ENCODE measurements at regions not wholly inside any gene's neighbourhood (a gene's known extent, or its start where the extent isn't known, plus 50 kb on each side); places are given as distances from the start of the nearest gene placed in this dataset.

- DNase-seq (ENCODE audit: low spot score) (no peak), ATAC-seq (no peak)
- POLR2A ChIA-PET: no interaction called here
- Mint-ChIP-seq H3K4me3 (no peak overlapping the region), H3K27ac (no peak overlapping the region), H3K9me3 (no peaks in the 10 kb centered on the region), H3K4me1 (peaks cover 6% of the 10 kb centered on the region), H3K36me3 (no peaks in the 10 kb centered on the region), H3K27me3 (ENCODE audit: low read depth) (no peaks in the 10 kb centered on the region)
- TF ChIP-seq FOXJ3 (CRISPR knock-in tag; IDR thresholded peaks at IDR 0.05; ENCODE audit: borderline replicate concordance) (no peak), ARID4B (CRISPR knock-in tag; IDR thresholded peaks at IDR 0.05; ENCODE audit: borderline replicate concordance) (no peak), NFYB (CRISPR knock-in tag; conservative IDR thresholded peaks at IDR 0.05; ENCODE audit: low read depth) (no peak), ATF6 (CRISPR knock-in tag; IDR thresholded peaks at IDR 0.05) (no peak), GTF2I (CRISPR knock-in tag; conservative IDR thresholded peaks at IDR 0.05) (no peak), CBFB (CRISPR knock-in tag; IDR thresholded peaks at IDR 0.05; ENCODE audit: low read depth) (no peak), ZNF219 (CRISPR knock-in tag; IDR thresholded peaks at IDR 0.05; ENCODE audit: borderline replicate concordance) (no peak), CREB1 (CRISPR knock-in tag; IDR thresholded peaks at IDR 0.05) (no peak), ERG (CRISPR knock-in tag; IDR thresholded peaks at IDR 0.05) (no peak), SP1 (CRISPR knock-in tag; conservative IDR thresholded peaks at IDR 0.05) (no peak), MXD4 (CRISPR knock-in tag; IDR thresholded peaks at IDR 0.05; ENCODE audit: borderline replicate concordance) (no peak), NFE2L1 (CRISPR knock-in tag; IDR thresholded peaks at IDR 0.05) (no peak), SOX15 (CRISPR knock-in tag; IDR thresholded peaks at IDR 0.05) (no peak), TEAD1 (CRISPR knock-in tag; IDR thresholded peaks at IDR 0.05) (no peak), MAX (CRISPR knock-in tag; IDR thresholded peaks at IDR 0.05) (no peak), ZMAT4 (CRISPR knock-in tag; IDR thresholded peaks at IDR 0.05) (no peak), ATF1 (CRISPR knock-in tag; IDR thresholded peaks at IDR 0.05) (no peak), ZBTB43 (CRISPR knock-in tag; IDR thresholded peaks at IDR 0.05) (no peak)
- CTCF ChIA-PET: no interaction called here
These were observed 204.8 kb upstream of the RSPO3 start for GRCh38 chr6:126913651-126914050.

GRCh38 chr6:126914172-126914571 is 204.3 kb upstream of the RSPO3 start:
- ATAC-seq: no peak
- Mint-ChIP-seq H3K27ac (no peak overlapping the region), H3K36me3 (no peaks in the 10 kb centered on the region), H3K4me1 (peaks cover 6% of the 10 kb centered on the region), H3K4me3 (no peak overlapping the region), H3K27me3 (ENCODE audit: low read depth) (no peaks in the 10 kb centered on the region), H3K9me3 (no peaks in the 10 kb centered on the region)
- DNase-seq (ENCODE audit: low spot score): no peak
- ChIA-PET CTCF (no interaction called here), POLR2A (no interaction called here)
- TF ChIP-seq RORB (CRISPR knock-in tag; IDR thresholded peaks at IDR 0.05): no peak
- TF ChIP-seq JAZF1 (CRISPR knock-in tag; IDR thresholded peaks at IDR 0.05): no peak
- no peak for TF ChIP-seq MYBL2 (CRISPR knock-in tag; IDR thresholded peaks at IDR 0.05)
- TF ChIP-seq IRF1 (CRISPR knock-in tag; IDR thresholded peaks at IDR 0.05): no peak
- no peak for TF ChIP-seq FOXP1 (CRISPR knock-in tag; IDR thresholded peaks at IDR 0.05; ENCODE audit: borderline replicate concordance)
- TF ChIP-seq SMAD3 (CRISPR knock-in tag; IDR thresholded peaks at IDR 0.05; ENCODE audit: borderline replicate concordance): no peak
- TF ChIP-seq ZNF425 (CRISPR knock-in tag; conservative IDR thresholded peaks at IDR 0.05): no peak

Data from WTC11 (cell line).